ENCODE measurements at regions not wholly inside any gene's neighbourhood (a gene's known extent, or its start where the extent isn't known, plus 50 kb on each side); places are given as distances from the start of the nearest gene placed in this dataset.

GRCh38 chr11:44434191-44434590, 124.3 kb upstream of the ALX4 start:
- Histone ChIP-seq H4K20me1 (ENCODE audit: control insufficient read depth, insufficient read depth, insufficient read length) (no peaks in the 10 kb centered on the region), H3K79me2 (ENCODE audit: insufficient read depth, low read length) (no peaks in the 10 kb centered on the region), H3K27ac (ENCODE audit: insufficient read length, low read depth, low read length) (no peak overlapping the region), H3K23ac (ENCODE audit: insufficient read length, low read depth, low read length) (no peak overlapping the region), H3T11ph (ENCODE audit: low read length) (no peak overlapping the region), H3K27me3 (ENCODE audit: insufficient read depth, low read length) (no peaks in the 10 kb centered on the region), H3K4ac (ENCODE audit: low read depth, low read length) (no peak overlapping the region), H2BK12ac (ENCODE audit: insufficient read length, low read depth, low read length) (no peak overlapping the region), H4K8ac (replicated peaks; ENCODE audit: insufficient read length, low read depth, low read length) (no peak overlapping the region), H3K18ac (ENCODE audit: insufficient read length, low read depth, low read length) (no peak overlapping the region), H4K91ac (ENCODE audit: insufficient read length, low read depth, low read length) (no peak overlapping the region), H2AK5ac (ENCODE audit: insufficient read length, low read length) (no peak overlapping the region), H3K79me1 (ENCODE audit: insufficient read depth, low read depth, low read length, poor library complexity, severe bottlenecking) (no peaks in the 10 kb centered on the region), H3K14ac (ENCODE audit: insufficient read depth, low read length) (no peak overlapping the region), H3K9me3 (ENCODE audit: control insufficient read depth, low read depth, low read length) (no peaks in the 10 kb centered on the region), H4K5ac (ENCODE audit: insufficient read length, low read depth, low read length) (no peak overlapping the region), H2BK15ac (ENCODE audit: low read depth, low read length) (no peak overlapping the region), H3K4me1 (ENCODE audit: insufficient read depth, low read length) (no peaks in the 10 kb centered on the region), H3K4me2 (ENCODE audit: insufficient read depth, insufficient read length, low read length) (no peak overlapping the region), H3K23me2 (ENCODE audit: insufficient read length, low read depth, low read length, poor library complexity, severe bottlenecking) (no peaks in the 10 kb centered on the region), H2AFZ (ENCODE audit: low read length) (no peak overlapping the region), H2BK5ac (ENCODE audit: insufficient read length, low read length) (no peak overlapping the region), H2BK20ac (ENCODE audit: low read depth, low read length, poor library complexity, severe bottlenecking) (no peak overlapping the region), H2BK120ac (ENCODE audit: low read depth, low read length, poor library complexity, severe bottlenecking) (no peak overlapping the region), H3K56ac (ENCODE audit: insufficient read length, low read depth, low read length) (no peak overlapping the region), H3K9ac (ENCODE audit: extremely low read depth, insufficient read length, low read length) (no peak overlapping the region)
- no peak for DNase-seq
- Mint-ChIP-seq H3K27me3 (ENCODE audit: low read depth) (peaks cover 43% of the 10 kb centered on the region), H3K9me3 (no peaks in the 10 kb centered on the region), H3K4me3 (no peak overlapping the region), H3K27ac (no peak overlapping the region; a peak in 1 of 7 replicates), H3K36me3 (ENCODE audit: insufficient read depth in 1 of 3, low read depth in 3 of 3) (no peaks in the 10 kb centered on the region), H3K4me1 (peaks cover 0 to 2% of the 10 kb centered on the region in 2 experiments; a peak in 1 of 4 replicates)
- no peak for TF ChIP-seq CTCF (conservative IDR thresholded peaks at IDR 0.05)
- no CpG with 5 or more reads among the region's 2 CpGs for WGBS (ENCODE audit: extremely low coverage, insufficient read length, low lambda C conversion rate)
